K562 (cell line): ENCODE measurements at regions not wholly inside any gene's neighbourhood (a gene's known extent, or its start where the extent isn't known, plus 50 kb on each side); places are given as distances from the start of the nearest gene placed in this dataset.

ENCODE experiments used
- CBFA2T2 ChIP-seq: fragments of 450-650 bp; conservative IDR thresholded peaks from 2 replicates; pipeline ENCODE4 v1.6.1; 2017; ENCODE audit warnings: mild to moderate bottlenecking
- CTBP1 ChIP-seq: fragments of 450-650 bp; IDR thresholded peaks from 2 replicates; pipeline ENCODE4 v1.6.1; 2016; ENCODE audit warnings: borderline replicate concordance
- GATA2 ChIP-seq: sonication (generic); formaldehyde crosslinking; IDR thresholded peaks from 2 replicates; pipeline ENCODE4 v1.4.0; 2020; ENCODE audit warnings: mild to moderate bottlenecking, missing genetic modification reagents
- MYC ChIP-seq, 2 experiments: fragments of 250-450 bp in 1 of 2; sonication (Bioruptor Pico) in 1 of 2; IDR thresholded peaks; 2 replicates each; pipeline versions ENCODE4 v1.5.1 to v1.6.1; 2012 to 2021; ENCODE audit warnings: low read depth in 2 of 2, borderline replicate concordance in 1 of 2, improper control_type of control experiment in 1 of 2, low read length in 1 of 2, mild to moderate bottlenecking in 1 of 2, moderate library complexity in 1 of 2
- NONO ChIP-seq, 2 experiments: fragments of 200-400 bp in 1 of 2; fragments of 450-650 bp in 1 of 2; formaldehyde crosslinking in 1 of 2; IDR thresholded peaks; 2 replicates each; pipeline ENCODE4 v1.6.1; 2017; ENCODE audit warnings: low read depth in 2 of 2, mild to moderate bottlenecking in 2 of 2, moderate library complexity in 2 of 2, low read length in 1 of 2
- PHF8 ChIP-seq: fragments of 200-600 bp; sonication (generic); IDR thresholded peaks from 2 replicates; pipeline ENCODE4 v1.6.1; 2012; ENCODE audit warnings: mixed run types, mild to moderate bottlenecking, inconsistent platforms, low read length, moderate library complexity, borderline replicate concordance
- POLR2G ChIP-seq: fragments of 200-400 bp; formaldehyde crosslinking; IDR thresholded peaks from 2 replicates; pipeline ENCODE4 v1.6.1; 2017; ENCODE audit warnings: low read depth, mild to moderate bottlenecking, antibody characterized with exemption, low read length, moderate library complexity
- XRCC4 ChIP-seq: IDR thresholded peaks from one replicate; pipeline ENCODE4 v1.6.1; 2011; ENCODE audit not compliant: insufficient read depth, insufficient read length; ENCODE audit errors: extremely low read depth
- ZC3H8 ChIP-seq: fragments of 450-650 bp; IDR thresholded peaks from 2 replicates; pipeline ENCODE4 v1.6.1; 2017
- ZFP30 ChIP-seq: fragments of 250-450 bp; sonication (Bioruptor Pico); IDR thresholded peaks from 2 replicates; pipeline ENCODE4 v1.8.0; 2022; ENCODE audit warnings: moderate library complexity, mild to moderate bottlenecking, inconsistent platforms, borderline replicate concordance
- ZFPM2 ChIP-seq: fragments of 250-450 bp; sonication (Bioruptor Pico); IDR thresholded peaks from 2 replicates; pipeline ENCODE4 v1.5.1; 2022; ENCODE audit warnings: mild to moderate bottlenecking
- ZNF507 ChIP-seq: conservative IDR thresholded peaks from 2 replicates; pipeline ENCODE4 v1.6.1; 2017; ENCODE audit warnings: missing genetic modification characterization, missing compliant biosample characterization
- ZNF717 ChIP-seq: fragments of 250-450 bp; sonication (Bioruptor Pico); IDR thresholded peaks from 2 replicates; pipeline ENCODE4 v1.5.0; 2021
- TF ChIP-seq, protein P1 (sequence below), 2 experiments: fragments of 450-650 bp; IDR thresholded peaks; 2 replicates each; pipeline ENCODE4 v1.6.1; 2016
- TF ChIP-seq, protein P2 (sequence below): fragments of 450-650 bp; IDR thresholded peaks from 2 replicates; pipeline ENCODE4 v1.6.1; 2016; ENCODE audit warnings: low read depth, mild to moderate bottlenecking, moderate library complexity
- TF ChIP-seq, protein P3 (sequence below): fragments of 250-450 bp; sonication (Bioruptor Pico); IDR thresholded peaks from 2 replicates; pipeline ENCODE4 v1.4.0; 2020; ENCODE audit warnings: borderline replicate concordance
- TF ChIP-seq, protein P4 (sequence below): IDR thresholded peaks from 2 replicates; pipeline ENCODE4 v1.6.1; 2011; ENCODE audit not compliant: insufficient read length; ENCODE audit errors: extremely low read depth
- TF ChIP-seq, protein P5 (sequence below): fragments of 450-650 bp; IDR thresholded peaks from 2 replicates; pipeline ENCODE4 v1.6.1; 2017; ENCODE audit warnings: antibody characterized with exemption, mild to moderate bottlenecking
- TF ChIP-seq, protein P6 (sequence below): sonication (generic); formaldehyde crosslinking; IDR thresholded peaks from 2 replicates; pipeline ENCODE4 v1.8.1; 2022; ENCODE audit warnings: missing genetic modification reagents

DNA sequence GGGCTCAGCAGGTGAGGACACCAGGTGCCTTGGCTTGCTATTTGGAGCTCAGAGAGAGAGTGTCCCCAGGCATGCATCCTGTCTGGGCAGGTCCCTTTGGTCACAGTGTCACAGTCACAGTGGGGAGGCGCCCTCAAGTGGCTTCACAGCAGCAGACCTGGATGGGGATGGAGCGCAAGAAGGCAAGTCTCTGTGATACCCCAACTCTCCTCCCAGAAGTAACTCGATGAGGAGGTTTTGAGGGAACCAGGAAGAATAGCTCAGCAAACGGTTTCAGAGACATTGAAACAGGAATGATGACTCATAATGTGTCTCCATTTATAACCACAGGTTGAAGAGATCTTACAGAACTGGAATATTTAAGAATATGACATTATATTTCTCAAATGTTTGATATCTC, 66.5 kb upstream of the SH3GL3 start (continued):
- TF ChIP-seq, protein P1, sequence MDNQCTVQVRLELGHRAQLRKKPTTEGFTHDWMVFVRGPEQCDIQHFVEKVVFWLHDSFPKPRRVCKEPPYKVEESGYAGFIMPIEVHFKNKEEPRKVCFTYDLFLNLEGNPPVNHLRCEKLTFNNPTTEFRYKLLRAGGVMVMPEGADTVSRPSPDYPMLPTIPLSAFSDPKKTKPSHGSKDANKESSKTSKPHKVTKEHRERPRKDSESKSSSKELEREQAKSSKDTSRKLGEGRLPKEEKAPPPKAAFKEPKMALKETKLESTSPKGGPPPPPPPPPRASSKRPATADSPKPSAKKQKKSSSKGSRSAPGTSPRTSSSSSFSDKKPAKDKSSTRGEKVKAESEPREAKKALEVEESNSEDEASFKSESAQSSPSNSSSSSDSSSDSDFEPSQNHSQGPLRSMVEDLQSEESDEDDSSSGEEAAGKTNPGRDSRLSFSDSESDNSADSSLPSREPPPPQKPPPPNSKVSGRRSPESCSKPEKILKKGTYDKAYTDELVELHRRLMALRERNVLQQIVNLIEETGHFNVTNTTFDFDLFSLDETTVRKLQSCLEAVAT (IDR thresholded peaks at IDR 0.05), result no peak
- TF ChIP-seq MYC (IDR thresholded peaks at IDR 0.05; ENCODE audit: low read depth, low read length) (no peak), MYC (CRISPR knock-in tag; IDR thresholded peaks at IDR 0.05; ENCODE audit: borderline replicate concordance, low read depth) (no peak), GATA2 (CRISPR knock-in tag) (no peak), ZNF717 (CRISPR knock-in tag) (no peak), POLR2G (no peak), CBFA2T2 (no peak), ZFP30 (no peak), ZC3H8 (no peak), XRCC4 (no peak), PHF8 (no peak), CTBP1 (peak; percentile 79), NONO (IDR thresholded peaks at IDR 0.05; ENCODE audit: low read depth in 2 of 2, low read length in 1 of 2) (no peak), ZFPM2 (CRISPR knock-in tag) (no peak), ZNF507 (tag) (no peak)
- TF ChIP-seq, protein P2, sequence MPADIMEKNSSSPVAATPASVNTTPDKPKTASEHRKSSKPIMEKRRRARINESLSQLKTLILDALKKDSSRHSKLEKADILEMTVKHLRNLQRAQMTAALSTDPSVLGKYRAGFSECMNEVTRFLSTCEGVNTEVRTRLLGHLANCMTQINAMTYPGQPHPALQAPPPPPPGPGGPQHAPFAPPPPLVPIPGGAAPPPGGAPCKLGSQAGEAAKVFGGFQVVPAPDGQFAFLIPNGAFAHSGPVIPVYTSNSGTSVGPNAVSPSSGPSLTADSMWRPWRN, result no peak
- TF ChIP-seq, protein P3, sequence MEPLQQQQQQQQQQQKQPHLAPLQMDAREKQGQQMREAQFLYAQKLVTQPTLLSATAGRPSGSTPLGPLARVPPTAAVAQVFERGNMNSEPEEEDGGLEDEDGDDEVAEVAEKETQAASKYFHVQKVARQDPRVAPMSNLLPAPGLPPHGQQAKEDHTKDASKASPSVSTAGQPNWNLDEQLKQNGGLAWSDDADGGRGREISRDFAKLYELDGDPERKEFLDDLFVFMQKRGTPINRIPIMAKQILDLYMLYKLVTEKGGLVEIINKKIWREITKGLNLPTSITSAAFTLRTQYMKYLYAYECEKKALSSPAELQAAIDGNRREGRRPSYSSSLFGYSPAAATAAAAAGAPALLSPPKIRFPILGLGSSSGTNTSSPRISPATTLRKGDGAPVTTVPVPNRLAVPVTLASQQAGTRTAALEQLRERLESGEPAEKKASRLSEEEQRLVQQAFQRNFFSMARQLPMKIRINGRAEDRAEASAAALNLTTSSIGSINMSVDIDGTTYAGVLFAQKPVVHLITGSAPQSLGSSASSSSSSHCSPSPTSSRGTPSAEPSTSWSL (CRISPR knock-in tag), result no peak
- TF ChIP-seq, protein P4, sequence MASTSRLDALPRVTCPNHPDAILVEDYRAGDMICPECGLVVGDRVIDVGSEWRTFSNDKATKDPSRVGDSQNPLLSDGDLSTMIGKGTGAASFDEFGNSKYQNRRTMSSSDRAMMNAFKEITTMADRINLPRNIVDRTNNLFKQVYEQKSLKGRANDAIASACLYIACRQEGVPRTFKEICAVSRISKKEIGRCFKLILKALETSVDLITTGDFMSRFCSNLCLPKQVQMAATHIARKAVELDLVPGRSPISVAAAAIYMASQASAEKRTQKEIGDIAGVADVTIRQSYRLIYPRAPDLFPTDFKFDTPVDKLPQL, result no peak
- TF ChIP-seq, protein P5, sequence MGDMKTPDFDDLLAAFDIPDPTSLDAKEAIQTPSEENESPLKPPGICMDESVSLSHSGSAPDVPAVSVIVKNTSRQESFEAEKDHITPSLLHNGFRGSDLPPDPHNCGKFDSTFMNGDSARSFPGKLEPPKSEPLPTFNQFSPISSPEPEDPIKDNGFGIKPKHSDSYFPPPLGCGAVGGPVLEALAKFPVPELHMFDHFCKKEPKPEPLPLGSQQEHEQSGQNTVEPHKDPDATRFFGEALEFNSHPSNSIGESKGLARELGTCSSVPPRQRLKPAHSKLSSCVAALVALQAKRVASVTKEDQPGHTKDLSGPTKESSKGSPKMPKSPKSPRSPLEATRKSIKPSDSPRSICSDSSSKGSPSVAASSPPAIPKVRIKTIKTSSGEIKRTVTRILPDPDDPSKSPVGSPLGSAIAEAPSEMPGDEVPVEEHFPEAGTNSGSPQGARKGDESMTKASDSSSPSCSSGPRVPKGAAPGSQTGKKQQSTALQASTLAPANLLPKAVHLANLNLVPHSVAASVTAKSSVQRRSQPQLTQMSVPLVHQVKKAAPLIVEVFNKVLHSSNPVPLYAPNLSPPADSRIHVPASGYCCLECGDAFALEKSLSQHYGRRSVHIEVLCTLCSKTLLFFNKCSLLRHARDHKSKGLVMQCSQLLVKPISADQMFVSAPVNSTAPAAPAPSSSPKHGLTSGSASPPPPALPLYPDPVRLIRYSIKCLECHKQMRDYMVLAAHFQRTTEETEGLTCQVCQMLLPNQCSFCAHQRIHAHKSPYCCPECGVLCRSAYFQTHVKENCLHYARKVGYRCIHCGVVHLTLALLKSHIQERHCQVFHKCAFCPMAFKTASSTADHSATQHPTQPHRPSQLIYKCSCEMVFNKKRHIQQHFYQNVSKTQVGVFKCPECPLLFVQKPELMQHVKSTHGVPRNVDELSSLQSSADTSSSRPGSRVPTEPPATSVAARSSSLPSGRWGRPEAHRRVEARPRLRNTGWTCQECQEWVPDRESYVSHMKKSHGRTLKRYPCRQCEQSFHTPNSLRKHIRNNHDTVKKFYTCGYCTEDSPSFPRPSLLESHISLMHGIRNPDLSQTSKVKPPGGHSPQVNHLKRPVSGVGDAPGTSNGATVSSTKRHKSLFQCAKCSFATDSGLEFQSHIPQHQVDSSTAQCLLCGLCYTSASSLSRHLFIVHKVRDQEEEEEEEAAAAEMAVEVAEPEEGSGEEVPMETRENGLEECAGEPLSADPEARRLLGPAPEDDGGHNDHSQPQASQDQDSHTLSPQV, result no peak
- TF ChIP-seq, protein P6, sequence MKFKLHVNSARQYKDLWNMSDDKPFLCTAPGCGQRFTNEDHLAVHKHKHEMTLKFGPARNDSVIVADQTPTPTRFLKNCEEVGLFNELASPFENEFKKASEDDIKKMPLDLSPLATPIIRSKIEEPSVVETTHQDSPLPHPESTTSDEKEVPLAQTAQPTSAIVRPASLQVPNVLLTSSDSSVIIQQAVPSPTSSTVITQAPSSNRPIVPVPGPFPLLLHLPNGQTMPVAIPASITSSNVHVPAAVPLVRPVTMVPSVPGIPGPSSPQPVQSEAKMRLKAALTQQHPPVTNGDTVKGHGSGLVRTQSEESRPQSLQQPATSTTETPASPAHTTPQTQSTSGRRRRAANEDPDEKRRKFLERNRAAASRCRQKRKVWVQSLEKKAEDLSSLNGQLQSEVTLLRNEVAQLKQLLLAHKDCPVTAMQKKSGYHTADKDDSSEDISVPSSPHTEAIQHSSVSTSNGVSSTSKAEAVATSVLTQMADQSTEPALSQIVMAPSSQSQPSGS (CRISPR knock-in tag), result no peak
